H9 (cell line): ENCODE measurements at regions not wholly inside any gene's neighbourhood (a gene's known extent, or its start where the extent isn't known, plus 50 kb on each side); places are given as distances from the start of the nearest gene placed in this dataset.

ENCODE experiments used
- DNase-seq: peaks from one replicate; pipeline ENCODE4 v3.0.0-alpha.2; 2017
- H2AFZ ChIP-seq: one replicate; pipeline ENCODE4 v1.6.1; 2013; ENCODE audit warnings: mild to moderate bottlenecking, low read length, control low read depth, moderate library complexity
- H2AK5ac ChIP-seq: 2 replicates; pipeline ENCODE4 v1.6.1; 2013; ENCODE audit warnings: low read length, control low read depth, mixed read lengths; ENCODE audit not compliant: insufficient read length
- H2BK120ac ChIP-seq: one replicate; pipeline ENCODE4 v1.6.1; 2013; ENCODE audit warnings: low read depth, mild to moderate bottlenecking, low read length, control low read depth, inconsistent platforms; ENCODE audit not compliant: poor library complexity, severe bottlenecking
- H2BK12ac ChIP-seq: 2 replicates; pipeline ENCODE4 v1.6.1; 2013; ENCODE audit warnings: low read length, control low read depth, mixed read lengths, low read depth; ENCODE audit not compliant: insufficient read length
- H2BK15ac ChIP-seq: 2 replicates; pipeline ENCODE4 v1.6.1; 2013; ENCODE audit warnings: low read depth, low read length, control low read depth
- H2BK20ac ChIP-seq: one replicate; pipeline ENCODE4 v1.6.1; 2013; ENCODE audit warnings: low read depth, mild to moderate bottlenecking, low read length, control low read depth, inconsistent platforms; ENCODE audit not compliant: poor library complexity, severe bottlenecking
- H2BK5ac ChIP-seq: 2 replicates; pipeline ENCODE4 v1.6.1; 2013; ENCODE audit warnings: low read length, control low read depth, mixed read lengths; ENCODE audit not compliant: insufficient read length
- H3K14ac ChIP-seq: 2 replicates; pipeline ENCODE4 v1.6.1; 2013; ENCODE audit warnings: low read length, control low read depth; ENCODE audit not compliant: insufficient read depth
- H3K18ac ChIP-seq: 2 replicates; pipeline ENCODE4 v1.6.1; 2013; ENCODE audit warnings: low read depth, mild to moderate bottlenecking, mixed read lengths, low read length, control low read depth; ENCODE audit not compliant: insufficient read length
- H3K23ac ChIP-seq: 2 replicates; pipeline ENCODE4 v1.6.1; 2013; ENCODE audit warnings: low read length, control low read depth, mixed read lengths, low read depth; ENCODE audit not compliant: insufficient read length
- H3K23me2 ChIP-seq: 2 replicates; pipeline ENCODE4 v1.6.1; 2013; ENCODE audit warnings: low read depth, mild to moderate bottlenecking, mixed read lengths, low read length, control low read depth; ENCODE audit not compliant: insufficient read length, poor library complexity, severe bottlenecking
- H3K27ac ChIP-seq: 2 replicates; pipeline ENCODE4 v1.5.1; 2013; ENCODE audit warnings: low read length, control low read depth, mixed read lengths, low read depth; ENCODE audit not compliant: insufficient read length
- H3K27me3 ChIP-seq: 2 replicates; pipeline ENCODE4 v1.6.1; 2013; ENCODE audit warnings: low read length, control low read depth, inconsistent platforms; ENCODE audit not compliant: insufficient read depth
- H3K4ac ChIP-seq: 2 replicates; pipeline ENCODE4 v1.6.1; 2013; ENCODE audit warnings: low read depth, mild to moderate bottlenecking, control low read depth, inconsistent platforms, low read length, moderate library complexity
- H3K4me1 ChIP-seq: 2 replicates; pipeline ENCODE4 v1.6.1; 2013; ENCODE audit warnings: low read length, control low read depth, inconsistent platforms; ENCODE audit not compliant: insufficient read depth
- H3K4me2 ChIP-seq: 2 replicates; pipeline ENCODE4 v1.6.1; 2013; ENCODE audit warnings: low read length, control low read depth, mixed read lengths; ENCODE audit not compliant: insufficient read length, insufficient read depth
- H3K56ac ChIP-seq: 2 replicates; pipeline ENCODE4 v1.6.1; 2013; ENCODE audit warnings: low read depth, mild to moderate bottlenecking, mixed read lengths, low read length, control low read depth; ENCODE audit not compliant: insufficient read length
- H3K79me1 ChIP-seq: 2 replicates; pipeline ENCODE4 v1.6.1; 2013; ENCODE audit warnings: low read depth, mild to moderate bottlenecking, moderate library complexity, low read length, control low read depth, inconsistent platforms; ENCODE audit not compliant: insufficient read depth, poor library complexity, severe bottlenecking
- H3K79me2 ChIP-seq: 2 replicates; pipeline ENCODE4 v1.6.1; 2013; ENCODE audit warnings: low read length, control low read depth, inconsistent platforms; ENCODE audit not compliant: insufficient read depth
- H3K9ac ChIP-seq: 2 replicates; pipeline ENCODE4 v1.6.1; 2013; ENCODE audit warnings: low read length, control low read depth, mixed read lengths; ENCODE audit not compliant: insufficient read length; ENCODE audit errors: extremely low read depth
- H3K9me3 ChIP-seq: one replicate; pipeline ENCODE4 v1.6.1; 2013; ENCODE audit warnings: low read depth, low read length, inconsistent platforms; ENCODE audit not compliant: control insufficient read depth
- H3T11ph ChIP-seq: one replicate; pipeline ENCODE4 v1.6.1; 2013; ENCODE audit warnings: mild to moderate bottlenecking, low read length, control low read depth, inconsistent platforms
- H4K20me1 ChIP-seq: one replicate; pipeline ENCODE4 v1.6.1; 2013; ENCODE audit not compliant: control insufficient read depth, insufficient read length, insufficient read depth
- H4K5ac ChIP-seq: 2 replicates; pipeline ENCODE4 v1.6.1; 2013; ENCODE audit warnings: low read depth, mild to moderate bottlenecking, mixed read lengths, low read length, control low read depth; ENCODE audit not compliant: insufficient read length
- H4K8ac ChIP-seq: replicated peaks from 2 replicates; pipeline ENCODE4 v1.6.1; 2013; ENCODE audit warnings: low read length, control low read depth, mixed read lengths, low read depth; ENCODE audit not compliant: insufficient read length
- H4K91ac ChIP-seq: 2 replicates; pipeline ENCODE4 v1.6.1; 2013; ENCODE audit warnings: low read depth, mild to moderate bottlenecking, moderate library complexity, mixed read lengths, low read length, control low read depth; ENCODE audit not compliant: insufficient read length
- H3K27ac Mint-ChIP-seq, 3 experiments: 2 replicates in 2 of 3; 3 replicates in 1 of 3; pipeline ENCODE4 v1.8.0; 2020 to 2021; ENCODE audit warnings: mixed read lengths in 3 of 3, mild to moderate bottlenecking in 1 of 3, moderate library complexity in 1 of 3
- H3K27me3 Mint-ChIP-seq: 2 replicates; pipeline ENCODE4 v1.8.0; 2021; ENCODE audit warnings: low read depth, mild to moderate bottlenecking, moderate library complexity, mixed read lengths
- H3K36me3 Mint-ChIP-seq, 3 experiments: 2 replicates in 2 of 3; 3 replicates in 1 of 3; pipeline ENCODE4 v1.8.0; 2020 to 2021; ENCODE audit warnings: low read depth in 3 of 3, mixed read lengths in 3 of 3; ENCODE audit not compliant: insufficient read depth in 1 of 3
- H3K4me1 Mint-ChIP-seq, 2 experiments: 2 replicates each; pipeline ENCODE4 v1.8.0; 2020; ENCODE audit warnings: mixed read lengths in 2 of 2
- H3K4me3 Mint-ChIP-seq, 2 experiments: 2 replicates in 1 of 2; 3 replicates in 1 of 2; pipeline ENCODE4 v1.8.0; 2020 to 2021; ENCODE audit warnings: mild to moderate bottlenecking in 2 of 2, mixed read lengths in 2 of 2, moderate library complexity in 1 of 2
- H3K9me3 Mint-ChIP-seq, 2 experiments: 2 replicates in 1 of 2; 3 replicates in 1 of 2; pipeline ENCODE4 v1.8.0; 2020; ENCODE audit warnings: mild to moderate bottlenecking in 2 of 2, mixed read lengths in 2 of 2, moderate library complexity in 1 of 2
- CTCF ChIP-seq: fragments of 200-600 bp; sonication (generic); conservative IDR thresholded peaks from 3 replicates; pipeline ENCODE4 v1.8.0; 2021; ENCODE audit warnings: antibody characterized with exemption, mild to moderate bottlenecking
- WGBS: extraction: QIAGEN DNeasy Blood & Tissue Kit; methylation state at CpG from one replicate; pipeline ENCODE4 v1.1.7; 2013; ENCODE audit warnings: missing lambda C conversion rate, low lambda C conversion rate, mixed read lengths; ENCODE audit not compliant: insufficient read length; ENCODE audit errors: extremely low coverage; 5-methylcytosine and 5-hydroxymethylcytosine counted together

- Histone ChIP-seq H3K14ac (no peak overlapping the region), H3K23ac (no peak overlapping the region), H3K18ac (no peak overlapping the region), H2BK120ac (no peak overlapping the region), H3K27ac (no peak overlapping the region), H2BK5ac (no peak overlapping the region), H4K91ac (no peak overlapping the region), H4K20me1 (no peaks in the 10 kb centered on the region), H3K79me2 (no peaks in the 10 kb centered on the region), H3K9ac (no peak overlapping the region), H2BK20ac (no peak overlapping the region), H4K5ac (no peak overlapping the region), H3K4me2 (no peak overlapping the region), H3K4me1 (0 out of 2 replicates have a peak, but pooled peaks cover 4% of the 10 kb centered on the region), H2AK5ac (no peak overlapping the region), H3K27me3 (no peaks in the 10 kb centered on the region), H3K23me2 (no peaks in the 10 kb centered on the region), H3K9me3 (no peaks in the 10 kb centered on the region), H2BK15ac (no peak overlapping the region), H2BK12ac (no peak overlapping the region), H3K4ac (no peak overlapping the region), H2AFZ (no peak overlapping the region), H3K56ac (no peak overlapping the region), H3T11ph (no peak overlapping the region), H4K8ac (no peak overlapping the region), H3K79me1 (no peaks in the 10 kb centered on the region)
- no peak for DNase-seq
- Mint-ChIP-seq H3K4me1 (peaks cover 12 to 13% of the 10 kb centered on the region in 2 experiments), H3K4me3 (no peak overlapping the region), H3K27ac (no peak overlapping the region), H3K27me3 (no peaks in the 10 kb centered on the region), H3K9me3 (no peaks in the 10 kb centered on the region), H3K36me3 (no peaks in the 10 kb centered on the region)
- TF ChIP-seq CTCF: no peak
- no CpG with 5 or more reads among the region's 1 CpG for WGBS
Measured at GRCh38 chr20:24056491-24056890, 67.9 kb upstream of the GGTLC1 start.
